A549 (cell line): ENCODE measurements at regions not wholly inside any gene's neighbourhood (a gene's known extent, or its start where the extent isn't known, plus 50 kb on each side); places are given as distances from the start of the nearest gene placed in this dataset.

ENCODE experiments used
- CTCF ChIP-seq: fragments of >200 bp; sonication (Bioruptor Twin); formaldehyde crosslinking; IDR thresholded peaks from 3 replicates; pipeline ENCODE4 v1.5.1; 2016
- ESRRA ChIP-seq: fragments of 150-350 bp; IDR thresholded peaks from 2 replicates; pipeline ENCODE4 v1.6.1; 2014; ENCODE audit warnings: mild to moderate bottlenecking, low read length, borderline replicate concordance
- GATA3 ChIP-seq: IDR thresholded peaks from 2 replicates; pipeline ENCODE4 v1.6.1; 2012; ENCODE audit warnings: borderline replicate concordance
- HMGXB4 ChIP-seq: fragments of 250-450 bp; sonication (Bioruptor Pico); IDR thresholded peaks from 2 replicates; pipeline ENCODE4 v1.5.0; 2021; ENCODE audit warnings: mild to moderate bottlenecking, moderate library complexity, borderline replicate concordance
- JUN ChIP-seq, 2 experiments: fragments of >200 bp; sonication (Bioruptor Twin); formaldehyde crosslinking; IDR thresholded peaks; 2 replicates in 1 of 2; 3 replicates in 1 of 2; pipeline ENCODE4 v1.6.1; 2016 to 2017
- KDM1A ChIP-seq: fragments of 200-600 bp; sonication (generic); IDR thresholded peaks from 2 replicates; pipeline ENCODE4 v1.6.1; 2016; ENCODE audit warnings: low read depth, mild to moderate bottlenecking
- MAZ ChIP-seq: fragments of 150-350 bp; IDR thresholded peaks from 2 replicates; pipeline ENCODE4 v1.6.1; 2014; ENCODE audit warnings: antibody characterized with exemption, low read depth, low read length, borderline replicate concordance
- POLR2A ChIP-seq: IDR thresholded peaks from 2 replicates; pipeline ENCODE4 v1.6.1; 2012; ENCODE audit warnings: mild to moderate bottlenecking, low read length
- RARB ChIP-seq: fragments of 250-450 bp; sonication (Bioruptor Pico); IDR thresholded peaks from 2 replicates; pipeline ENCODE4 v1.8.0; 2021; ENCODE audit warnings: mild to moderate bottlenecking, moderate library complexity
- REST ChIP-seq: fragments of 200-600 bp; sonication (generic); IDR thresholded peaks from 2 replicates; pipeline ENCODE4 v1.6.1; 2016; ENCODE audit warnings: antibody characterized with exemption, mild to moderate bottlenecking, moderate library complexity
- RFX5 ChIP-seq: fragments of 450-650 bp; IDR thresholded peaks from 2 replicates; pipeline ENCODE4 v1.7.1; 2014; ENCODE audit warnings: antibody characterized with exemption, mild to moderate bottlenecking, moderate library complexity
- RNF2 ChIP-seq: fragments of 200-600 bp; sonication (generic); IDR thresholded peaks from 2 replicates; pipeline ENCODE4 v1.6.1; 2016; ENCODE audit warnings: low read depth, mild to moderate bottlenecking, antibody characterized with exemption, moderate library complexity, borderline replicate concordance

- no peak for TF ChIP-seq POLR2A
- no peak for TF ChIP-seq GATA3
- no peak for TF ChIP-seq RARB (CRISPR knock-in tag)
- TF ChIP-seq ESRRA = no peak
- TF ChIP-seq HMGXB4 (CRISPR knock-in tag) = no peak
- no peak for TF ChIP-seq RFX5
- no peak for TF ChIP-seq CTCF
- TF ChIP-seq JUN (IDR thresholded peaks at IDR 0.05) = no peak
- no peak for TF ChIP-seq REST
- TF ChIP-seq KDM1A = no peak
- no peak for TF ChIP-seq RNF2
- TF ChIP-seq MAZ = no peak
These were observed 304.4 kb upstream of the TGFBR2 start for GRCh38 chr3:30302027-30302426.
